ENCODE measurements at regions not wholly inside any gene's neighbourhood (a gene's known extent, or its start where the extent isn't known, plus 50 kb on each side); places are given as distances from the start of the nearest gene placed in this dataset.

DNA sequence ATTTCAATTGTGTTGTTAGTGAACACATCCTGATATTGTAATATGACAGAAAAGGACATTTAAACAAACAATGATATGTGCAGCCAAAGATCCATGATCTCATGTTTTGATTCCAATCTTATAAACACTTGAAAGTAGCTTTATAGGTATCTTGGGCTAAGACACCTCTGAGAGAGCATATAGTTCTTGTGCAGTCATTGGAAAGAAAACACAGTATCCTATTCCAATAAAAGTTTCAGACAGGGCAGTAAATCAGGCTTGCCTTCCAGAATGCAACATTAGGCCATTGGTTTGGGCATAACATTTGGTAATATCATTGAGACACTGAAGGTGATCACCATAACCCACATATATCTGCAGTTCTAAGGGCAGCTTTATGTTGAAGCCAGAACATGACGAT is 188.3 kb upstream of the HCCS start:
- Histone ChIP-seq H3K27ac (no peak overlapping the region), H3K4me1 (peaks cover 5% of the 10 kb centered on the region), H3K9me3 (replicated peaks) (0 out of 2 replicates have a peak, but pooled peaks cover 3% of the 10 kb centered on the region), H3K36me3 (no peaks in the 10 kb centered on the region), H3K4me3 (no peak overlapping the region), H3K27me3 (no peaks in the 10 kb centered on the region)
- no peak for DNase-seq

DNA sequence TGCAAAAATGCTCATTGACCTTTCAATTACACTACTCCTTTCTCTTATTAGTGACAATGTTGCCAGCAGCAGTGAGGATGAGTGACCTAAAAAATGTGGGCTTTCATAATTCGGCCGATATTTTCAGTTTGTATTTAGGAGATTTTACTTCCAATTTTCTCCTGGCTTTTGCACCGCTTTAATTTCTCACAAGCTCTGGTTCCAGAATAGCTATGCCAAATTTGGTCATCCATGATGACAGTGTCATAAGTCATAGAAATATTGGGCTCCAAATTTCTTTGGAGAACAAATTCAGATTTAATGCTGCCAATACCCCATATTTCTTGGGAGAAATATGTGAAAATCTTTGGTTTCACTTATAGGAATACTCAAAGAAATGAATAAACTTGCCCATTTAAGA is 187.7 kb upstream of the HCCS start:
- DNase-seq = no peak
- no peaks in the 10 kb centered on the region for H3K36me3 ChIP-seq
- no peaks in the 10 kb centered on the region for H3K27me3 ChIP-seq
- peaks cover 5% of the 10 kb centered on the region for H3K4me1 ChIP-seq
- H3K4me3 ChIP-seq = no peak overlapping the region
- 0 out of 2 replicates have a peak, but pooled peaks cover 3% of the 10 kb centered on the region for H3K9me3 ChIP-seq (replicated peaks)
- no peak overlapping the region for H3K27ac ChIP-seq

DNA sequence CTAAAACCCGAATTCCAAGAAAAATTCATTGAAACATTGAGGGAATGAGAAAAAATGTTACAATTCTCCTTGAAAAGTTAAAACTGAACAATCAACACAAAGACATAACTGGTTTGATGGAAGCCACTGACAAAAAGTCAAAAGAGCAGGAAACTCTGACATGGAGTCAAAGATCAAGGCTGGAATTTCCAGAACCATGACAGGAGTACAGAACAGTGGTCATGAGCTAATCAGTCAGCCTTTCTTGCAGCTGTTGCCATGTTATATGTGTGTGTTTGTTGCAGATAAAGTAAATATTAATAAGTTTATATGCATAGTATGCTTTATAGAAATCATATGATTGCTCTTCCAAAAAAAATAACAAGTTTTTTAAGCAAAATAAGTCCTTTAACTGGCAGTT is 184.7 kb upstream of the HCCS start:
- Histone ChIP-seq H3K27me3 (no peaks in the 10 kb centered on the region), H3K27ac (peak overlapping the region; percentile 10; the same call in 1 of the 2 replicates), H3K9me3 (replicated peaks) (no peaks in the 10 kb centered on the region), H3K36me3 (no peaks in the 10 kb centered on the region), H3K4me1 (peaks cover 5% of the 10 kb centered on the region), H3K4me3 (no peak overlapping the region)
- DNase-seq = peak in 1 of 2 experiments; percentile 18

DNA sequence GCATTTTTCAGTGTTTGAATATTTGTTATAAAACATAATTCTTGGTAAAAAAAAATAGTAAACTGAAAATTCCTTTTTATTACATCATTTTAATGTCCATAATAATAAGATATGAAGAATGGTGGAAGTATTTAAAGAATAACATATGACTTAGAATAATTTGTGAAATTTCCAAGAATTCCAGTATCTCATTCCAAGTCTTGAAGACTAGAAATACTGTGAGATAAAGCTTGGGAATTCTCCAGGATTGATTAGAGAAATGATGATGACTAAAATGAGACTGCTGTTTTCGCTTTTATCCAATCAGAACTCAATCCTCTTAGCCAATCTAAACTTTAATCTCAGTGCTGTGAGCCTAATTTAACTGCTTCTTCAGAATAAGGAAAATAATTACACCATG is 184.2 kb upstream of the HCCS start:
- H3K27ac ChIP-seq = no peak overlapping the region; the same call in 1 of the 2 replicates
- H3K4me3 ChIP-seq = no peak overlapping the region
- no peaks in the 10 kb centered on the region for H3K9me3 ChIP-seq (replicated peaks)
- DNase-seq = no peak
- no peaks in the 10 kb centered on the region for H3K36me3 ChIP-seq
- H3K27me3 ChIP-seq = no peaks in the 10 kb centered on the region
- peaks cover 5% of the 10 kb centered on the region for H3K4me1 ChIP-seq

DNA sequence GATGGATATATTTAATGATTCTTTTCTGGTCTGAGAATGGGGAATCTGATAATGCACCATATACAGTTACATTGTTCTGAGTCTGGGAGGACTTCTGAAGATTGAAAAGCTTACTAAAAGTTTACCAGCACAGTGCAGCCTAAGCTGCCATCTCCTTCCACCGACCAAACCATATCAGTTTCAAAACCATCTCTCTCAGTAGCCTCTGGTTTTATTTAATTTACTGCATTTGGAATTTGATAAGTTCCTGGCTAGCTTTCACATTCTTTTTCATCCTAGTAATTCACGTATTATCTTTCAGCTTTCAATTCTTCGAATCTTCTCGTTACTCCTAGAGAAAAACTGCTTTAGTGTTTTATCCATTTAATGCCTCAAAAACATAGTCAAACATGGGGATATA is 181.4 kb upstream of the HCCS start:
- H3K4me3 ChIP-seq = no peak overlapping the region
- H3K27ac ChIP-seq = no peak overlapping the region
- H3K27me3 ChIP-seq = no peaks in the 10 kb centered on the region
- H3K36me3 ChIP-seq = no peaks in the 10 kb centered on the region
- no peak for DNase-seq
- H3K9me3 ChIP-seq (replicated peaks) = no peaks in the 10 kb centered on the region
- H3K4me1 ChIP-seq = peaks cover 5% of the 10 kb centered on the region

DNA sequence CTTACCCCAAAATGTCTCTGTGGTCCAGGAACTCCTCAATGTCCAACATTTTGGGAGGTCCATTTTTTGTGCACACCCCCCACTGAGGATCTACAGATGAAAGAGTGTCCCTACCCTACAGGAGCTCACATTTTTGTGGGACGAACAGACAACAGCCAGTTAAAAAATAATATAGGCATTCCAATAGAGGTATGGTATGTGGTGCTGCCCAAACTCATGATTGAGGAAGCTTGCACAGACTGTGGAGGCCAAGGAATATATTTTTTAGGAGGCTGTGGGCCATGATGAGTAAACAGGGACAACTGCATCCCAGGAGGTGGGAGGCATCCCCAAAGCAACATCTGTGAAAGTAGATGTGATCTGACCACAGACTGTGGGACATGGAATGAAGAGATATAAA is 181.0 kb upstream of the HCCS start:
- Histone ChIP-seq H3K27me3 (no peaks in the 10 kb centered on the region), H3K27ac (no peak overlapping the region)
- DNase-seq = no peak

DNA sequence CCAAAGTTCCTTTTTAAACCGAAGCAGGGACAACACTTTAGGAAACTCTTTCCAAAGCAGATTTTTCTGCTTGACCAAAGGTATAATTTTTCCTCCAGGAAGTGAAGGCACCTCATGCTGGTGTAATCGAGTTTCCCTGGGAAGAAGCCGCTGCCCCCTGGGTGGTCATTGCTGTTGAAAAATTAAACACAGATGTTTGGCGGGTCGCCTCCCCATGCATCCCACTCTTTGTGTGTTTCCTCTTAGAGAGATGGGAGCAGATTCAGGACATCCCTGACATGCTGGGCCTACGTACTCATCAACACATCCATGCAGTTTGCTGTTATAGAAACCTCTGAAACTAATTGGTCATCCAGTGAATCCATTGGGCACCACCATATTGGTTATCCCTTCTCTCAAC is 179.2 kb upstream of the HCCS start:
- H3K4me3 ChIP-seq = no peak overlapping the region
- no peaks in the 10 kb centered on the region for H3K36me3 ChIP-seq
- H3K27ac ChIP-seq = no peak overlapping the region
- H3K9me3 ChIP-seq (replicated peaks) = no peaks in the 10 kb centered on the region
- no peaks in the 10 kb centered on the region for H3K27me3 ChIP-seq
- DNase-seq = peak in 1 of 2 experiments; percentile 17
- no peaks in the 10 kb centered on the region for H3K4me1 ChIP-seq

More for the DNA sequence above, 181.0 kb upstream of the HCCS start:
- H3K9me3 ChIP-seq (replicated peaks) = no peaks in the 10 kb centered on the region
- no peak overlapping the region for H3K4me3 ChIP-seq
- H3K36me3 ChIP-seq = no peaks in the 10 kb centered on the region
- peaks cover 5% of the 10 kb centered on the region for H3K4me1 ChIP-seq

DNA sequence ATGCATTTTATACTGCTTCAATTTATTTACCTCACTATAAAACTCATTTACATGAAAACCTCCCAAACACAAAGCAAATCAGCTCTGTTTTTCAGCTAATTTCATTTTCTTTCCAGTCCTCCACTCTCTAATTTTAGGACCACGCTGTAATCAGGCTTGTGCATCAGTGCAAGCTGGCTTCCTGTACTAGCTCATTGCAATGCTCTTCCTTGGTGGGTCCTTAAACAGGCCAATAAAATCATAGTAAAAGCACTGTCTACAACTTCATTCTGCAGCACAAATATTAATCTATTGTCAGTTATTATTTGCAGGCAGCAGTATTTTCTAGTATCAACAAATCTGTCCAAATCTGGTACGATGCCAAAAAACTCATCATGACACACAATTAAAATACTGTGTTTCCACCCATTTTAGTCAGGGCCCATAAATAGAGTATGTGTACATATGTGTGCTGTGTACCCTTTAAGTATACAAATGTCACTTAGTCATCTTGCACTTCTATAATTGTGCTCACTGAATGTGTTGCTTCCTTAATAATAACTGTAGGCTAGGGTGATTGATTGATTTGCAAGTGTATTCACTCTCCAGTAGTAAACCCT is 178.2 kb upstream of the HCCS start:
- Histone ChIP-seq H3K27ac (no peak overlapping the region), H3K36me3 (no peaks in the 10 kb centered on the region), H3K4me1 (peaks cover under 1% of the 10 kb centered on the region; the same call in 1 of the 2 replicates), H3K9me3 (replicated peaks) (peaks cover 4% of the 10 kb centered on the region), H3K4me3 (no peak overlapping the region), H3K27me3 (no peaks in the 10 kb centered on the region)
- DNase-seq = no peak

DNA sequence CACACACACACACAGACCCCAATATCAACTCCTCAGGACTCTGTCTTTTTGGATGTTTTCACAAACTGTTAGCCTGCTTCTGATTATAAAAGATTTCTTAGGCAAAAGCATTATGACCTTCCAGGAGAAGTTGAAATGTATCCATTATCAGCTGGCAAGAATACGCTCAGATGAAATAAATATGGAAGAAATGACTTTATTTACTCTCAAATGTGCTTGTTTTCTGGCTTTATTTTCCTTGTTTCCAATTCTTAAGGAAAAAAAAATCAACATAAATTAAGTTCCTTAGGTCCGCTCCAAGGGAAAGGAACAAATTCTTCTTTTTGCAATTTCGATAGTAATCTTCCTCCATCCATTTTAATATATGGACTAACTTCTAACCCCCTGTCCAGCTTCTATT is 175.6 kb upstream of the HCCS start:
- H3K4me1 ChIP-seq = peaks cover 12% of the 10 kb centered on the region
- H3K27ac ChIP-seq = no peak overlapping the region
- no peak overlapping the region for H3K4me3 ChIP-seq
- peaks cover 5% of the 10 kb centered on the region for H3K9me3 ChIP-seq (replicated peaks)
- DNase-seq = no peak
- no peaks in the 10 kb centered on the region for H3K36me3 ChIP-seq
- H3K27me3 ChIP-seq = no peaks in the 10 kb centered on the region

DNA sequence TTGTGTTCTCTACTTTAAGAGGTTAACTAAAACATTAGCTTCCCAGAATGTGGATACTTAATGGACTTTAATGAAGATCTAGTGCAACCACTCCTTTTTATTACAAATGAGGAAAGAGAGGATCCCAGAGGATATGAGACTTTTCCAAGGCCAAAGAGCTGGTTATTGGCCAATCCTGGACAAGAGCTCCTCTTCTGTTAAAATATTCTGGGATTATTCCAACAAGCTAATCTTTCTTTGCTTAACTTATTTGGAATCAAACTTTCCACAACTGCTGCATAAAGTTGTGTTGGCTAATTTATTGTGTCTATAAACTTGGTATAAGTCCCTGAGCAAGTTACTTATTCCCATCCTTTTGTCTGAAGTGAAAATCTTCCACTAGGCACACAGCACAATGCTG is 174.2 kb upstream of the HCCS start:
- no peaks in the 10 kb centered on the region for H3K27me3 ChIP-seq

DNA sequence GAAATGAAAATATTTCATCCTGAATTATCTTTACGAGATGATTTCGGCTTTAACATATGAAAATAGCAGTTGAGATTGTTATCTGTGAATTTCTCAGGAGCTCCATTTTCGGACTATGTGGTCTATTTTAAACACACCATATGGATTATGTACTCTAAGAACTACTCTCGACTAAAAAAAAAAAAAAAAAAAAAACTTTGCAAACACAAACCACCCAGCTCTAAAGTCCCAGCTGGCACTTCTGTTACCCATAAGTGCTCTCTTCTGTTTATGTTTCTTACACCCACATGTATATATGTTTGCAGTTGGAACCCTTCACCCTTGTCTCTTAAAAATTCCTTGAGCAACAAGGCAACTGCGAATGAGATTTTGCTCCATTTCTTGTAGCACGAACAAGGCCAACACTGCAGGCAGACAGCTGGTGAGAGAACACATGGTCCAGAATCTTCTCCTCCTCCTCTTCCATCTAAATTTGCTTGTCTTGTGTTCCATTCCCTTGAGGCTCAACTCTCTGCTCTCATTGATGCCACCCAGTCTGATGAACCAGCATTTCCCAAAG is 172.7 kb upstream of the HCCS start:
- Histone ChIP-seq H3K36me3 (no peaks in the 10 kb centered on the region), H3K27me3 (no peaks in the 10 kb centered on the region), H3K9me3 (replicated peaks) (peaks cover 16% of the 10 kb centered on the region), H3K27ac (no peak overlapping the region), H3K4me3 (no peak overlapping the region), H3K4me1 (peaks cover 12% of the 10 kb centered on the region)
- no peak for DNase-seq

More for the DNA sequence above, 174.2 kb upstream of the HCCS start:
- H3K9me3 ChIP-seq (replicated peaks) = peaks cover 16% of the 10 kb centered on the region
- no peaks in the 10 kb centered on the region for H3K36me3 ChIP-seq
- no peak for DNase-seq
- H3K27ac ChIP-seq = no peak overlapping the region
- H3K4me1 ChIP-seq = peaks cover 12% of the 10 kb centered on the region
- H3K4me3 ChIP-seq = no peak overlapping the region

DNA sequence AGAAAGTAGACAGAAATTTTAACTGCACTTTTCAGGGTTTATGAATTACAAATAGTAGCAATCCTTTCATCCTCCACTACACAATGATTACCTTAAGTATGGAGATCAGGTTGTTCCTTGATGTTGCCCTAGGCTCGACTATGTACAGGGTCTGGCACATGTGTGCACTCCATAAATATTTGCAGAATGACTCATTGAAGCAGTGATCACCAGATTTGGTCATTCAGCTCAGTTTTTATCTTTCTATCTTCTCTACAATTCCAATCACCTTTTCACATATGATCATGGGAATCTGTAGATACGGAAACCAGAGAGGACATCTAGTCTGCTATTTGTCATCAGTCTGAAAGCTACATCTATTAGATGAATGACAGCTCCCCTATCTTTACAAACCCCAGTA is 171.7 kb upstream of the HCCS start:
- H3K4me3 ChIP-seq = no peak overlapping the region
- peaks cover 12% of the 10 kb centered on the region for H3K4me1 ChIP-seq
- no peaks in the 10 kb centered on the region for H3K27me3 ChIP-seq
- H3K9me3 ChIP-seq (replicated peaks) = peaks cover 16% of the 10 kb centered on the region
- no peak overlapping the region for H3K27ac ChIP-seq
- peak in 1 of 2 experiments; percentile 7 for DNase-seq
- H3K36me3 ChIP-seq = no peaks in the 10 kb centered on the region

DNA sequence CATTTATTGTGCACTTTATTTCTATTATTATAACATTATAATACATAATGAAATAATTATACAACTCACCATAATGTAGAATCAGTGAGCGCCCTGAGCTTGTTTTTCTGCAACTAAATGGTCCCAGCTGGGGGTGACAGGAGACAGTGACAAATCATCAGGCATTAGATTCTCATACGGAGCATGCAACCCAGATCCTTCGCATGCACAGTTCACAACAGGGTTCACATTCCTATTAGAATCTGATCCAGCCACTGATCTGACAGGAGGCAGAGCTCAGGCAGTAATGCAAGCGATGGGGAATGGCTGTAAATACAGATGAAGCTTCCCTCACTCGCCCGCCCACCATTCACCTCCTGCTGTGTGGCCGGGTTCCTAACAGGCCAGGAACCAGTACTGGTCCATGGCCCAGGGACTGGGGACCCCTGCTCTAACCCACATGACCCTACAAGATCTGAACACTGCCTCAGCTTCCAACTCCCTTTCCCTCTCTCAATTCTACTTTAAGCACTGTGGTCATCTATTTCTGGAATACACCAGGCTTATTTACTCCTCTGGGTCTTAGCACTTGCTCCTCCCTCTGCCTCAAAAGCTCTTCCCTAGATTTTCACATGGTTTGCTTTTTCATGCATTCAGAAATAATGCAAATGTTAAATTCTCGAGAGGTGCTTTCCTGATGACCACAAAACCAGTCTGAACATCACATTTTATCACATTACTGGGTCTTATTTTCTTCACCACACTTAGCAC is 166.8 kb upstream of the HCCS start:
- 0 out of 2 replicates have a peak, but pooled peaks cover 2% of the 10 kb centered on the region for H3K36me3 ChIP-seq
- no peak overlapping the region for H3K4me3 ChIP-seq
- H3K27ac ChIP-seq = no peak overlapping the region
- no peaks in the 10 kb centered on the region for H3K27me3 ChIP-seq
- no peak for DNase-seq
- H3K9me3 ChIP-seq (replicated peaks) = peaks cover 11% of the 10 kb centered on the region
- peaks cover 13% of the 10 kb centered on the region for H3K4me1 ChIP-seq

DNA sequence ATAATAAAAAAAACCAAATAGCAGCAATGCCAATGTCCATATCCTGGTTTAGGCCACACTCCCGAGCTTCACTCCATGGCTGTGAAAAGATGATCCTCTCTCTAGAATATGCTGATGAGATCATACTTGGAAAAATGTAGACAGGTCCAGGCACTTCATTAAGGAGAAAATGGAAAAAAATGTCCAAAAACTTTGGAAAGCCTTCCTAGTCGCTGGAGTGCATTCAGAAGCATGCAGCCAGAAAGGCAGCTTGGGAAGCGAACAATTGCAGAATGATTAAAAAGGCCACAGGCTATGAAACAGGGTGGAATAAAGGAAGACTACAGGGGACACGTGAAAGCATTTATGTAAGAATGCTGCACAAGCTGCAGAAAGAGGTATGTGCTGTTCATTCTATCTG is 165.6 kb upstream of the HCCS start:
- H3K27me3 ChIP-seq = no peaks in the 10 kb centered on the region
- 0 out of 2 replicates have a peak, but pooled peaks cover 2% of the 10 kb centered on the region for H3K36me3 ChIP-seq
- H3K4me3 ChIP-seq = no peak overlapping the region
- peaks cover 11% of the 10 kb centered on the region for H3K9me3 ChIP-seq (replicated peaks)
- peaks cover 6% of the 10 kb centered on the region; the same call in 1 of the 2 replicates for H3K4me1 ChIP-seq
- no peak for DNase-seq
- H3K27ac ChIP-seq = peak overlapping the region; percentile 27; the same call in 1 of the 2 replicates

DNA sequence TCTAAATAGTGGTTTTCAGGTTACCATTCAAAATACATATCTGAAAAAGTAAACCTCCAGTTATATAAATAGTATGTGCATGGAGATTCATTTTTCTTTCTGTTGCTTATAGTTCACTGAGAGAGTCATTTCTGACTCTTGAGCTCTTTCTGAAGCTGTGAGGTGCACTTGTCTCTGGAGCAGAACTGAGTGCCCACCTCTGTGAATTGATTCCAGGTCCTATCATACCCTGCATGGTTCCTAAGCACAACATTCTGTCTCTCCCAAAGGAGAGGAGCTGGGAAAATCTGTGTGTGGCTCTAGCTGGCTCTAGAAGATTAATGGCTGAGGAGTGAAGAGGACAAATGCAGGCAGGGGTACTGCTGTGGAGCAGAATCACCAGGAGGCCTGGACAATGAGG is 161.6 kb upstream of the HCCS start:
- Histone ChIP-seq H3K4me1 (peaks cover 6% of the 10 kb centered on the region; the same call in 1 of the 2 replicates), H3K4me3 (no peak overlapping the region), H3K36me3 (0 out of 2 replicates have a peak, but pooled peaks cover 2% of the 10 kb centered on the region), H3K27ac (no peak overlapping the region), H3K27me3 (no peaks in the 10 kb centered on the region), H3K9me3 (replicated peaks) (peaks cover 3% of the 10 kb centered on the region; the same call in 1 of the 2 replicates)
- no peak for DNase-seq

Measured in SJCRH30 (cell line).